HG02981 (cell line): ENCODE measurements at regions not wholly inside any gene's neighbourhood (a gene's known extent, or its start where the extent isn't known, plus 50 kb on each side); places are given as distances from the start of the nearest gene placed in this dataset.

Experiments used
- ATAC-seq: cut with Tn5 transposase; IDR thresholded peaks from one replicate; pipeline ENCODE4 v1.9.1; 2021; ENCODE audit warnings: mild to moderate bottlenecking, moderate library complexity; ENCODE audit not compliant: unreplicated experiment

- ATAC-seq: no peak
Measured at GRCh38 chr11:19345848-19346681, 105.3 kb upstream of the E2F8 start.

- ATAC-seq: no peak
Measured at GRCh38 chr11:19345519-19345847, 104.7 kb upstream of the E2F8 start.

GRCh38 chr11:19344661-19345518 is 104.1 kb upstream of the E2F8 start:
- peak; percentile 42 for ATAC-seq

- no peak for ATAC-seq
Measured at GRCh38 chr11:19342036-19342435, 101.3 kb upstream of the E2F8 start.

GRCh38 chr11:19338375-19338774 is 97.6 kb upstream of the E2F8 start:
- ATAC-seq: no peak

- ATAC-seq: no peak
Measured at GRCh38 chr11:19337779-19338178, 97.0 kb upstream of the E2F8 start.

GRCh38 chr11:19336331-19336730 is 95.6 kb upstream of the E2F8 start:
- no peak for ATAC-seq

GRCh38 chr11:19332476-19332875 is 91.7 kb upstream of the E2F8 start:
- no peak for ATAC-seq

- no peak for ATAC-seq
Measured at GRCh38 chr11:19330416-19330815, 89.7 kb upstream of the E2F8 start.

- no peak for ATAC-seq
Measured at GRCh38 chr11:19329970-19330369, 89.2 kb upstream of the E2F8 start.

- no peak for ATAC-seq
Measured at GRCh38 chr11:19328586-19329311, 88.0 kb upstream of the E2F8 start.

GRCh38 chr11:19327280-19327679 is 86.5 kb upstream of the E2F8 start:
- no peak for ATAC-seq

GRCh38 chr11:19326499-19326898 is 85.8 kb upstream of the E2F8 start:
- ATAC-seq: no peak

- ATAC-seq: no peak
Measured at GRCh38 chr11:19323502-19323901, 82.8 kb upstream of the E2F8 start.

- ATAC-seq: no peak
Measured at GRCh38 chr11:19321351-19321750, 80.6 kb upstream of the E2F8 start.

GRCh38 chr11:19320827-19321226 is 80.1 kb upstream of the E2F8 start:
- ATAC-seq: no peak

GRCh38 chr11:19316434-19316833 is 75.7 kb upstream of the E2F8 start:
- ATAC-seq: no peak

GRCh38 chr11:19315511-19315910 is 74.8 kb upstream of the E2F8 start:
- no peak for ATAC-seq

GRCh38 chr11:19313140-19313539 is 72.4 kb upstream of the E2F8 start:
- ATAC-seq: no peak

GRCh38 chr11:19311308-19312030 is 70.7 kb upstream of the E2F8 start:
- ATAC-seq: peak; percentile 71

- ATAC-seq: no peak
Measured at GRCh38 chr11:19307498-19307897, 66.8 kb upstream of the E2F8 start.
